ENCODE measurements at regions not wholly inside any gene's neighbourhood (a gene's known extent, or its start where the extent isn't known, plus 50 kb on each side); places are given as distances from the start of the nearest gene placed in this dataset.

- no peak for DNase-seq (ENCODE audit: extremely low read depth, low read depth, low spot score)
Observed at GRCh38 chr2:217396165-217396564, 536.3 kb upstream of the TNP1 start.

DNA sequence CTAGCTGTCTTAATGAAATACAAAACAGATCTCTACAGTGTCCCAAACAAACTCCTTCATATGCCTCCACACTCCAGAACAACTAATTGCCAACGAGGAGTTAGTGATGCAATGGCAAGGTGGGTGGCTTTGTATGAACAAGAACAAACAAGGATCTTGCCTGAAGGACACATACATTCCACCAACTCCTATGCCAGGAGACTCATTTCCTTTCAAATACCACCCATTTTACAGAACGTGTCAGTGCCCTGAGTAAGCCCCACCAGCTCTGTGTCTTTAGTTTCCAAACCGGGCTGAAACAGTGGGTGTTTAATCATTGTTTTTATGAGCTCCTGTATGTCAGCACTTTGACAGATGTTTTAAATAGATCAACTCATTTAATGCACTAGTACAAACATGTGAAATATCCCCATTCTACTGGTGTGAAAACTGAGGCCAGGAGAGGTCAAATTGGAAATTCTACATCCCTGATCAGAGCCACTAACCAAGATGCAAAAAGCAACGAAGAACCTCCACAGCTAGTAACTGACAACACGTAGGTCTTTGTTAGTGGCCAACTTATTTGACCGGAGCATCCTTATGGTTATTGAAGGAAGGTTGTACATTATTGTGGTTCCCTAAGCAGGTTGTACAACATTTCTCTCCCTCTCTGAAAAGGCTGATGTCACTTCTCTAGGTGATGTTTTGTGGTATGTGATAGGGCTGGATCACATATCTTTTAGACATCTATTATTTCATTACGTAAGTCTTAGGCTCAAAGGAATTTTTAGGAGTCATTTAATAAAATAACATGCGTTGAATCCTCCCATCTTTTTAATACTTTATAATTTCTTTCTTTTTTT, 534.9 kb upstream of the TNP1 start:
- DNase-seq (ENCODE audit: extremely low read depth, low read depth, low spot score): no peak

DNA sequence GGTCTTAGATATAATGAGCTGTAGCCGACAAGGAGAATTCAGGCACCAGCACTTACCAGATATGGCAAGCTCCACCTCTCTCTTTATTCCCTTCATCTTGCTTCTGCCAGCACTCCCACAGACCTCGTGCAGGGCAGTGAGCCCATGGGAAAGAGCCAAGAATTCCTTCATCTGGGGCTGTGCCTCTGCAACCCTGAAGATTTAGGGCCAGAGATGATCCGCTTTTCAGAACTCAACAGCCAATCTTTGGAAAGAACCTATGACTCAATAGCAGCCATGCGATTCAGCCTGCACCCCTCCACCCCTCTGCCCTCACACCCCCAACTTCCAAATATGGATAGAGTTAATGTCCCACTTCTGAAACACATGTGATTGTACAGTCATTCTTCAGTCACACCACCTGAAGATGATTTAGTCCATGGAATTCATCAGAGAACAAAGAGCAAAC, 533.7 kb upstream of the TNP1 start:
- no peak for DNase-seq (ENCODE audit: extremely low read depth, low read depth, low spot score)

DNA sequence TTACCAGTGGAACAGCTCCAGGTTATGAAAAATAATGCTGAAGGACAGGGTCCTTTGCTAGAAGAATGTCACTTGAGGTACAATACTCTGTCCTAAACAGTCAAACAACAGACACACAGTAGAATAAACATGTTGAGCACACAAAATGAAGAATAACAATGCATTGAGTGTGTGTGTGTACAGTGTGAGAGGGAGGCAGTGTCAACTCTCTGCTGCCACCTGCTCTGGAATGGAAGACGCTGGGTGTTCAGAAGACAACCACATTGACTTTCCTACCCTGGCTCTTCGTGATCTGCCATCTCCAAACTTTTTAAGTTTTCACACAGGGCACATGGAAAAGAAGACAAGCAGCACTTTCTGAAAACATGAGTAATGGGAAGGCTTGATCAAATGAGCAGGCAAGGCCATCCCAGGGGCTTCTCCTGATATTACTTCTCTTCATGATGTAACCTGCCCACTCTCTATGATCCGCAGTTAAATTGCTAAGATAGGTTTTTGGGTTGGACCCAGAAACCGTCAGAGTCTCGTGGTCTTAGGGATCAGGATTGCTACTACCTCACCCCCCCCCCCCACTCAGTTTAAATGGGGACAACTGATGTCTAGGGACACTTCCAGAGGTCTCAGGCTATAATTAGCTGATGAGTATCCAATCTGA, 533.2 kb upstream of the TNP1 start:
- no peak for DNase-seq (ENCODE audit: extremely low read depth, low read depth, low spot score)

DNA sequence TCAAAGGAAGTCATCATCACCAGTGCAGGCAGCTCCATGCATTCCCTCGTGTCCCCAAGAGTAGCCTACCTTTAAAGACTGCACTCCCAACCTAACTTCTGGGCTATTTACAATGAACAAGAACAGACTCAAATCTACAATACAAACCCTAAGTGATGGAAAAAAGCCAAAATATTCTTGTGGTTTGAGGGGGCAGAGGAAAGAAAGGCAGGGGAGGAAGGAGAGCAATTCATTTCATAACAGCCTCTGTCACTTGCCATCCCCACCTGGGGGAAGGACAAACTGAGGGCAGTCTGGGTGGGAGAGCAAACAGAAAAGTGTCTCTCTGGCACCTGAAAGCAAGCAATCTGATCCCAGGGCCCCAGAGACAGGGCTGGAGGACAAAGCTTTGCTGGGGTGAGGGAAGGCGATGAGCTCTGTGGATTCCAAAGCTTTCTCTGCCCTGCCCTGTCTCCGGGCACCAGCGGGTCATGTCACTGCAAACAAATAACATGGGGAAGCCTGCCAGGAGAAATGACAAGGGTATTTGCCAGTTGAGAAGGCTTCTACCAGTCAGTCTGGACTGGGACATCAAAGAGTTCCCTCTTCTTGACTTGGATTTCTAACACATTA, 528.0 kb upstream of the TNP1 start:
- no peak for DNase-seq (ENCODE audit: extremely low read depth, low read depth, low spot score)

- DNase-seq (ENCODE audit: extremely low read depth, low read depth, low spot score): no peak
Observed at GRCh38 chr2:217386041-217386440, 526.2 kb upstream of the TNP1 start.

DNA sequence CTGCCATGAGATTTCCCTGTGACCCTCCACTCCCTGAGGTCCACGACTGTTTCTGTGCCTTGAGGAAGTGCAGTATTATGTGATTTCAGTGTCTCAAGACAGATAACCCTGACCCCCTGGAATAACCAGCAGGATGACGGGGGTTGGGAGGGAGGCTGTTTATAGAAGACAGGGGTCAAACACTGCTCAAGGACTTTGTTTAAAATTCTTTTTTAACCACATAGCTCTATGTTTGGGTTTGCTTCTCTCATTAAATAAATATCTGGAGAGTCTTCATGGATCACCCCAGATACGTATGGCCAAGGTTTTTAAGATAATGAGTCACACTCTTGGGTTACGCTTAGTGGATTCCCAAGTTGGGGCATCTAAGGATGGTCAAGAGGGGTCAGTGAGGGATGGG, 523.8 kb upstream of the TNP1 start:
- no peak for DNase-seq (ENCODE audit: extremely low read depth, low read depth, low spot score)

DNA sequence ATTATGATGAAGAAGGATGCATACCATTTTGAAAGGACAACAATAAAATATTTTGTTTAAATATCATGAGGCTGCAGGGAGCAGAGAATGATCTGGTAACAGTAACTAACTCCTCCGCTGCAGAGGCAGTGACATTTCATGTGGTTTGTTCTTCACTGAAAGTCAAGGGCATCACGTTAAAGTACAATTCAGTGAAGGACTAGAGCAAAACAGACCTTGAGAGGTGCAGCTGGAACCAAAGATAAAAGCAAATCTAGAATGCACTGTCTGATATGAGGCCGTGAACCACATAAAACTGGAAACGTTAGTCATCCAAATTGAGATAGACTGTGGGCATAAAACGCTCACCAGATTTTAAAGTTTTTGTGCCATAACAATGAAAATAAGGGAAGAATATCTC, 522.9 kb upstream of the TNP1 start:
- no peak for DNase-seq (ENCODE audit: extremely low read depth, low read depth, low spot score)

- DNase-seq (ENCODE audit: extremely low read depth, low read depth, low spot score): no peak
Observed at GRCh38 chr2:217379807-217380206, 519.9 kb upstream of the TNP1 start.

DNA sequence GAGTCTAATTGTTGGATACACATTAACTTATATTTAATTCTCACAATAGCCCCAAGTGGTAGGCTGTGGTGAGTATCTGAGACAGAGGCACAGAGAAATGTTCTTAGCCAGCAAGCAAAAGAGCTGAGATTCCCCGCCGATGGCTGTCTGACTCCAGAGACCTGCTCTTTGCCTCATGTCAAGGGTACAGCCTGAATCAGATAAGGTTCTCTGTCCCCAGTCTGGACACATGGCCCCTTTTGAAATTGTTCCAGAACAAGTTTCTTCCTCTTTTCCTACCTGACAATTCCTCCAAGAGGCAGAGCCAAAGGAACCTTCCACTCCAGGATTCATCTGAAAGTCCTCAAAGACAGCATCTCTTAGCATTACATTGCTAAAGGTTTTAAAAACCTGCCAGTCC, 512.9 kb upstream of the TNP1 start:
- no peak for DNase-seq (ENCODE audit: extremely low read depth, low read depth, low spot score)

DNA sequence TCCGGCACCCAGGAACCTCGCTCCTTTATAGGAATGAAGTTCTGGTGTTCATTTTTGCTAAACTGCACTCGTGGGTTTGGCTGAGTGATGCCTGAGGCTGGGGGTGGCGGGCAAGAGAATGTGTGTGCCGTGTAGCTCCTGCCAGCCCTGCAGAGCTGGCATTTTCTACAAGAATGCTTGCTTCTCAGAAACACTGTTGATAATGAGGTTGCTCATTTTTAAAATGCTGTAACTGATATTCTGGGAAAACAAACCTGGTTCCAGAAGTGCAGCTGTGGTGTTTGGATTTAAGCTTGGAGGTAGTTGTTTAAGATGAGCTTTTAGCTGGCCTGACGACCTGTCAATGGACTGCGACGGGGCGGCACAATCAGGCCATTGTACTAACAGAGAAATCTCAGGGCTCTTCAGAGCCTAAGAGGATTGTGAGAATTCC, 511.9 kb upstream of the TNP1 start:
- DNase-seq (ENCODE audit: extremely low read depth, low read depth, low spot score): no peak

- no peak for DNase-seq (ENCODE audit: extremely low read depth, low read depth, low spot score)
Observed at GRCh38 chr2:217370391-217370790, 510.5 kb upstream of the TNP1 start.

DNA sequence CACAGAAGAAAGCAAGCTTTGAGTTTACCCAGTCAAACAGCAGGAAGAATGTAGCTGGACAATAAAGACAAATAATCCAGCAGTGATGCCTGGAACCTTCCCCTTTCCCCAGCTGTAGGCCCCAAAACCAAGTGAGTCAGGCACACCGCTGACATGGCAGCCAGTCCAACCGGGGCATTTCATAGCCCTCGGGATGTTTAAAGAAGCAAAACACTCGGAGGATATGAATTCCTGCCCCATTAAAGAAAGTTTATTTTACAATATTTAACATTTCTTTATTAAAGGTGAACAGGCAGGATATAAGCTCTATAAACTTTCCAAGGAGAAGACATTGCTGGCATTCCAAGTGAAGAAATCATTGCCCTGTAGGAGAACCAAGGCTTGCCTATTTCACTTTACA, 507.6 kb upstream of the TNP1 start:
- DNase-seq (ENCODE audit: extremely low read depth, low read depth, low spot score): no peak

GRCh38 chr2:217366966-217367365, 507.1 kb upstream of the TNP1 start:
- DNase-seq (ENCODE audit: extremely low read depth, low read depth, low spot score): no peak

DNA sequence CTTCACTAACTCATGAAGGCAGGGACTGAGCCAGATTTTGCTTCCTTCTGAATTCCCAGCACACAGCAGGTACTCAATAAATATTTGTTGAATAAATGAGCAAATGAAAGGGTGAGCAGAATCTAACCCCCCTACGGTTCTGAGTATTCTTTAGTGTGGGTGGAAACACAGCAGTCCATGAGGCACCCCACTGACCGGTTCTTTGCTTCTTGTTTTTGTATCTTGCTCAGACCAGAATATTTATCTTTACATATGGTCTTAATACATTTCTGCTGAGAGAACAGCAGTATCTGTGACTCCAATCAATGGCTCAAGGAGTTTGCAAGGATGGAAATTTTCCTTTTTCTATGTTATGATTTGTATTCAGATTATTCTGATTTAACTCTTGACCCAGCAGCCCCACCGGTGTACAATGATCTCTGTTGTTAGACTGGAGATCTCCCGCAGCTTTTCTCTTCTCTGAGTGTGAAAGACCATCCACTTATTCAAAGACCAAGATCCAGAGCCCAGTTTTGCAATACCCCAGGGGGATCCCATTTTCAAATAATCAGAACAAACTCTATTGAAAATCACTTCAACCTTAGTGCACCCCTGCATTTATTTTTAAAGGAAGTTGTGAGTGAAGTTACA, 506.5 kb upstream of the TNP1 start:
- DNase-seq (ENCODE audit: extremely low read depth, low read depth, low spot score): no peak

- DNase-seq (ENCODE audit: extremely low read depth, low read depth, low spot score): no peak
Observed at GRCh38 chr2:217365656-217366055, 505.8 kb upstream of the TNP1 start.

DNA sequence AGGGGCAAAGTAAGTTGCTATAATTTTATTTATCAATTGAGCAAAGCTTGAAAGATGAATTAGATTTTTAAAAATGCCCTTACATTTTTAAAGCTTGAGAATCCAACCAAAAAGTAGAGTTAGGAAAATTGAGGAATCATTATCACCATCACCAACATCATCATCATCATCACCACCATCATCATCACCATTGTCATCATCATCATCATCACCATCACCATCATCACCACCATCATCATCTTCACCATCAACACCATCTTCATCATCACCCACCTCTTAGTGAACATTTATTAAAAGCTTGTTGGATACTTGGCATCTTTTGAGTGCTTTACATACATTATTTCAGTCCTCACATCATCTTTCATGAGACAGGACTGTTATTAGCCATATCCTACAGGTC, 504.4 kb upstream of the TNP1 start:
- no peak for DNase-seq (ENCODE audit: extremely low read depth, low read depth, low spot score)

- no peak for DNase-seq (ENCODE audit: extremely low read depth, low read depth, low spot score)
Observed at GRCh38 chr2:217363470-217363869, 503.6 kb upstream of the TNP1 start.

DNA sequence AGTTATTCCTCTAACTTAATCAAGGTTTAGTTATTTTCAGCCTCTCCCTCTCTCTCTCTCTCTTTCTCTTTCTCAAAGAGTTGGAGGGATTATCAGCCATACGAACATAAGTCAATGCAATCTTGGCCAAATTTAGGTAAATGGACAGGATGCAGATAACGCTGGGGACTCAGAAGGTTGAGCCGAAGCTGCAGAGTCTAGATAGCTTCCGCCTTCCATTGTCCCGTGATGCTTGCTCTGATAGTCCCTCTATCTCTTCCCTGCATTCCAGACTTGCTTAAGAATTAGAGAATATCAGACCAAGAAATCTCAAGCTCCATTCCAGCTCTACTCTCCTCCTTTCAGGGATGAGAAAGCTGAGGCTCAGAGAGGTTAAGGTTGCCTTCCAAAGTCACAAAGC, 502.8 kb upstream of the TNP1 start:
- DNase-seq (ENCODE audit: extremely low read depth, low read depth, low spot score): no peak

DNA sequence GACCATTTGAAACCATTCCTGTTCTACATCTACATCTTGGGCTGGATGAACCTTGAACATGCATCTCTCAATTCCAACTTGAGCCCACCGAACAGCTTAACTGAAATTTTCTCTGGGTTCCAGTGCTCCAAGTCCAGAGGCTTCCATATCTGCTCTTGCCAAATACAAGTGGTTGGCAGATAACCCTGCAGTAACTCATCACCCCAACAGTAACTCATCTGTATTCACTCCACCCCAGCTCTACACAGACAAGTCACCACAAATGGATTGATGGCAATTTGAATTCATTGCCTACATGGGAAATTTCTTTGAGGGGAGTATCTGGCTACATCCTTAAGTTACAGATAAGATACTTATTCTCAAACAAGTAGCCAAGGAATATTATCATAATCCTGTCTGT, 502.4 kb upstream of the TNP1 start:
- no peak for DNase-seq (ENCODE audit: extremely low read depth, low read depth, low spot score)

GRCh38 chr2:217361483-217361880, 501.6 kb upstream of the TNP1 start:
- DNase-seq (ENCODE audit: extremely low read depth, low read depth, low spot score): no peak
